Islet precursor cell (in vitro differentiated cells): ENCODE measurements at regions not wholly inside any gene's neighbourhood (a gene's known extent, or its start where the extent isn't known, plus 50 kb on each side); places are given as distances from the start of the nearest gene placed in this dataset.

Experiments used
- DNase-seq: peaks from one replicate; pipeline ENCODE4 v3.0.0-alpha.2; 2018

DNA sequence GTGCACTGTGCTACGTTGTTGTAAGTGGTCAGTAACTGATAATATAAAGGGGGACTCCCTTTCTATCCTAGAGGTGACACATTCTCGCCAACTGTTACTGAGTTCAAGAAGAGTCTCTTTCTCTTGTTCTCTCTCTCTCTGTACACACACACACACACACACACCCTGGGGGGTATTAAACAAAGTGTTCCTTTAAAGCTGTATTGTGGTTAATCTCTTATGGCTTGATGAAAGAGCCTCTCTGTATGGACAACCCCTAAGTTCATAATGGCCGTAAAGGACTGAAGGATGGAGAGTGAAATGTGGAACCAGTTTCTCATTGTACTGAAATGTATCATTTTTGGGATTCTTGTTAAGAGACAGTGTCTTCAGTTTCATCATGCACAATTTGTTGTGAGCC, 145.2 kb upstream of the BMPER start:
- DNase-seq: no peak

DNA sequence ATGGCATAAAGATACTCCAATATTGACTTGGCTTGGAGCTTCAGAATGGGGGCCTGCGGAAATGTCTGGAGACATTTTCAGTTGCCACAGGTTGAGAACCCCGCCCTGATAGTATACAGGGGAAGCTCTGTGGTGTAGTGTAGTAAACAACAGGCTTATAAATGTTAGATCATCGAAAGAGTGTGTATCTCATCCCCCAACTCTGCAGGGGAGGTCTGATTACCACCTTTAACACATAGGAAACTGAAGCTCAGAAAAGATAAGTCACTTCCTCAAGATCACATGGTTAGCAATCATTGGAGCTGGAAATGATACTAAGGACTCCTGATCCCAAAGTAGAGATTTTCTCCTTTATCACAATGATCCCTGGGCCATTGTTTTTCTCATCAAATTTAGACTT, 144.5 kb upstream of the BMPER start:
- DNase-seq: no peak

DNA sequence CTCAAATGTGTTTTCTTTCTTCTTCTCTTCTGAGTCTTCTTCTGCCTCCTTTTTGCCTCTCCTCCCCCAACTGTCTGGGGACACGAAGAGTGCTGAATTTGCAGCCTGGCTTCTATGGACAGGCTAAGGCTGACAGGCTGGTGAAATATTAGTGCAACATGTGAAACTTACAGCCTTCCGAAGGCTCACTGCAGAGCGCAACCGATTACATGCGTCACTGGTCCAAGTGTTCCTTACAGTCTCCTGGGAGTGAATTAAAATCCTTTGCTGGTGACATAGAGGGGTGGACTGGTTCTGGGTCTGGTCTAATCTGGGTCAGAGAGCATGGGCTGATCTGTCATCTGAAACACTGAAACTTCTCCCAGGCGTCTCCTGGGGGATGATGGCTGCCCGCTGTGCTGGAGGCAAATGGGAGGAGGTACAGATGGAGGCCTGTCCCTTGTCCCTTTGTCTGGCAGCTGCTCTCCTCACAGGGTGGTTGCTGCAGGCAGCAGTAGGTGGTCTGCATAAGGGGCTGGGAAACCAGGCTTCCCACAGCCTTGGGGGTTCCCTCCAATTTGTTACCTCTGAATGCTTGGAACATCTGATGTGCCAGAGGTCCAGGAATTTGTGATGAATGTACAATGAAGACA, 143.8 kb upstream of the BMPER start:
- no peak for DNase-seq

DNA sequence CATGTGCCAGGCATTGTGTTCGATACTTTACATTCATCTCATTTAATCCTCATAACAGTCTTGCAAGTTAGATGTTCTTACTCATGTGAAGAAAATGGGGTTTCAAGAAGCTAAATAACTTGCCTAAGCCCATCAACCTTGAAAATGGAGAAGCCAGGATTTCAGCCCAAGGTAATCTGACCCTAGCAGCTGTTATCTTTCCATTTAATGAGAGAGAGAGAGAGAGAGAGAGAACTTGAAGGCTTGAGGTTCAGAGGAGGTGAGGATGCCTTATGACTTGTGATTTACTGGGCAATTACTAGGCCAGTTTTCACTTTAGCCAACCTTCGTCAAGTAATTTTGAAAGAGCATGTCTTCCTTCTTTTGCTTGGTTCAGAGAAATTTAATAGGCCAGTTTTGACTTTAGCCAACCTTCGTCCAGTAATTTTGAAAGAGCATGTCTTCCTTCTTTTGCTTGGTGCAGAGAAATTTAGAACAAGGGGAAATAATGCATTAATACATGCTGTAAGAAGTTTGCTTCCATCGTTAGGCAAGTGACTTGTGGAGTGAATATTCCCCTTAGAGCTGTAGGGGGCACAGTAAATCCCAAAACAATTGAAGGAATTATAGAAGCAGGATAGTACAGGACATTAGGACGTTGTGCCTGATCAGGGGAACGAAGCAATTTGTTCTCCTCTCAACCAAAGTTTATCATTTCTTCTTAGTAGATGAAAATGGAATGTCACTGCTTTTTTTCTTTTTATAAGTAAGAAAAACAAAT, 143.0 kb upstream of the BMPER start:
- no peak for DNase-seq

DNA sequence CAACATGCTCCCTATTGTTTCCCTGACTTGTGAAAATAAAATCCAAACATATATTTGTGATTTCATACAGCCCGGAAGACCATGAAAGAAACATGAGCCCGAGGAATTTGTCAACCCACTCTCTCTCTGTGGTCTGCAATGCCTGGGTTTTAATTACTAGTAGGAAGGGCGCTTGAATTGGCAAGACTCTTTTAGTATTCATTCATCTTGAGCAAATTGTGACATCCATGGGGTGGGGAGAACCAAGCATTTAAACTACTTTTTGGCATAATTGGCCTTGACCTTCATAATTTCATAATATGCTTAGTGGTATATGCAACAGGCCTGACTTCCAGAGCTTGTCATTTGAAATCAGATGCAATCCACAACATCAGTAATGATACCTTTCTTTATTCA, 142.4 kb upstream of the BMPER start:
- DNase-seq: no peak

DNA sequence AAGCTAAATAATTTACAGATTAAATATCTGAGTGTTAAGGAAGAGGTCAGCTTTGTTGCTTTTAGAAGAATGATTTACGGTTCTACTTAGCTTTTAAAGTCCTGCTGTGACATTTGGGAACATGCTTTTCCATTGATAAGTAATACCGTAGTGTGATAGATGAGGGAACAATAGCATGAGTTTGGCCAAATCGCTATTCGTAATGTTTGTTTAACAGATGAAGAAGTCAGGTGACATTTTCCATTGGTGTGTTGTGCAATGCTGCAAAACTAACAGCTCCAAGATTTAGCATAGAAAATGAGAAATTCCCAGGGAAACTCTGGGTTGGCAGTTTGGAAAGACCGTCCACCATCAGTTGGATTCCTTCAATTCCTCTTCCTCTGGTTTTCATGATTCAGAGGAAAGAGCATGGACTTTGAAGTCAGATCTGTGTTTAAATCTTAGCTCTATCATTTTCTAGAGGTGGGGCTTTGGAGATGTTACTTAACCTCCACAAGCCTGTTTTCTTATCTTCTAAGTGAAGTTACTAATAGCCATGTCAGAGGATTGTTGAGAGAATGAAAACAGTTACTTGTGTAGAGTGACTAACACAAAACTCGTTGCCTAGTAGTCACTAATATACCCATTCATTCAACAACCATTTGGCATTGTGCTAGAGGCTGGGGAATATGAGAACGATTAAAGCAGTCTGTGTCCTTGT, 140.4 kb upstream of the BMPER start:
- DNase-seq: no peak

DNA sequence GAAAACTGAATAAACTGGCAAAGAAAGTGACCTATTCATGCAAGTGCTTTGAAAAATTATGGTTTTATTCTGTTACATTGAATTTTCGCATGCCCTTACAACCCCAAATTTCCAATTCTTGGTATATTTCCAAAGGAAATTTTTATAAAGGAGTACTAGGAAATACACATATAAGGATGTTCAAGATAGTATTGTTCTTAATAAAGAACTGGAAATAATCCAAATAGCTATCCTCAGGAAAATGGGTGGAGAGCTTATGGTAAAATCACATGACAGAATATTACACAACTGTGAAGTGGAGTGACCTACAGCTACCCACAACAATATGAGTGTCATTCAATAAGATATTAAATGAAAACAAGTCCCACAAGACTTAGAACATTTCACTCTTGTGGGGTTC, 138.9 kb upstream of the BMPER start:
- no peak for DNase-seq

DNA sequence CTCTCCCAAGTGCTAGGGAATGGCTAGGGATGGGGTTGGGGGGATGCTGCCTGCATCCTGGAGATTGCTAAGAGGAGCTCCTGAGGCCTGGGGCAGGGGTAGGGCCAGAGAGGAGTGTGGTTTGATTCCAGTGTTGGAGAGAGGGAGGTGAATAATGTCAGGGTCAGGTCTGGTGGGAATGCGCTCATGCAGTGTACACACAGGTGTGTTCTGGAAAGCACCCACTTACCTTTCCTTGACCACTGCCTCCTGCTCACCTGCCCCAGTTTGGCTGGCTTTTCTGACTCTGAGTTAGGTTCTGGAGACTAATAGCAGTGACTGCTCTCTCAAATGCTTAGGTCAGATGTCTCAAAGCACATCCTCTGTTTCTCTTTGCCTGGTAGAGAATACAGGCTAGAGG, 135.4 kb upstream of the BMPER start:
- DNase-seq: no peak

DNA sequence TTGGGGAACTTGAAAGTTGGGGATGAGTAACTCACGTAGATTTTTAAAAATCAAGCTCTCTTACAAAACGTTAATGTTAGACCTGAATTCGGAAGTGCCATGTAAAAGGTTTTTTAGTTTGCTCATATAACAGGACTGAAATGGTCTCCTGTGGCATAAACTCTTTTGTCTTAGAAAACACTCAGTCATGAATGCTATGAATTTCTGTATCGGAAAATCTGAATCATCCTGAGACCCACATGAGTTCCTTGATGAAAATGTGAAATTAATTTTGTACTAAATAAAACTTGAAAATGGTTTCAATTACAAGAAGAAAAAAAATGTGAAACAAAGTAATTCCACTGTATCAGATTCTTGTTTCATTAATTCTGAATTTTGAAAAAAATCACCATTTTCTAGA, 134.8 kb upstream of the BMPER start:
- no peak for DNase-seq

DNA sequence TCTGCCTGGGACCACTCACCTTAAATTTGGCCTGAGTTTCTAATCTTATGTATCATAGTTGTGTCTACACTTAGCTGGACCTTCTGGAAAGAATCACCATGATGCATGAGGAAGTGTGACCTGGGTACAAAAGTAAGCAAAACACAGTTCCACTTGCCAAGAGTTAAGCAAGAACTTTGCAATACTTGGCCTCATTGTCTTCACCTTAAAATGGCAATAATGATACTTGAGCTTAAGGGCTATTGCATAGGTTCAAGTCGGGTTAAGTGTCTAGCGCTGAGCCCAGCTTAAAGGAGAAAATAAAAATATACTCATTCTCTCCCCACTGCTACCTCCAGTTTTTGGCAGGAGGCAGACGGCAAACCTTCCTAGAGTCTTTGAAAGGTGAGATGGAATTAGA, 133.9 kb upstream of the BMPER start:
- DNase-seq: no peak

DNA sequence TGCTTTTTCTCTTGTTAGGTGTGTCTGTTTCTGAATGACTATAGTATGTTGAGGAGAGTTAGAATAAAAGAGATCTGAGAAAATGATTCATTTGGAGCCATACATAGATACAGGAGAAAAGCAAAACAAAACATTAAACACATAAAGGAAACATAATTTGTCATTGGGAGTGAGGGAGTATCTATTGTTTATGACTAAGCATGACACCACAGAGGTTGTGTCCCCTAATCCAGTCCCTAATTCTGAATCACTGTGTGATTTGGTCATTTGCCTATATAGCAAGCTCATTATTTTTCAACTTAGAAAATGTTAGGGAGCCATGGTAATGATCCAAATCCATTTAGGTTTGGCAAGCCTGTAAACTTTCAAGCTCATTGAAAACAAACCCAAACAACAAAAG, 132.3 kb upstream of the BMPER start:
- DNase-seq: no peak

DNA sequence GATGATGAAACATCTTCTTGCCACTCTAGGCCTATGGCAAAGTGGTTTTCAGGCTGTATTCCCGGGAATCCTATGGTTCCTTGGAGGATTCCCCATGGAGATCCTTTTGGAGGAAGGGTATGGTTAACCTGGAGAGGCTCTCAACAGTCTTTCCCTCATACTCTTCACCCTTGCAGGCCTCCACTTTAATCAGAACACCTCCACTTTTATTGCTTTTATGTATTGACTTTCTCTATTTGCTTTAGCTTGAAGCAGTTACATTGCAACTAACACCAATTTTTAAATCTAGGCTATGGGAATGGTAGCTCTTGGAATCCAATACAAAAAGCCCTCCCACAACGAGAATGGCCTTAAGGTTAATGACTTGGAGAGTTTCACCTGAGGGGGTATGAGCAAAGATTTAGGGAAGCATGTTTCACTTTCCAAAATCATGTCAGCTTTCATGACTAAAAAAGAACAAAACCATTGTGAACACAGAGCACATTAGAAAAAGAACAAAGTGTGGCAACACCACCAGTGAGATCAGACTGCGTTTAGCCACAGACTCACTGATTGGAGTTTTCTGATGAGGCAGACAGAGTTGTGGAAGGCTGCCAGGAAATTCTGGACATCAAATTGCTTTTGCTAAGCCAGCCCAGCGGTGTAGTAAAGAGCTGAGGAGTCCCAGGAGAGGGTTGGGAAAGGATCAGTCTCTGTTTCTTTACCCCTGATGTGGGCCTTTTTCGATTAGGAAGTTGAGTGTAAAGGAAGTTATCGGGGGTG, 130.4 kb upstream of the BMPER start:
- DNase-seq: peak; percentile 37

DNA sequence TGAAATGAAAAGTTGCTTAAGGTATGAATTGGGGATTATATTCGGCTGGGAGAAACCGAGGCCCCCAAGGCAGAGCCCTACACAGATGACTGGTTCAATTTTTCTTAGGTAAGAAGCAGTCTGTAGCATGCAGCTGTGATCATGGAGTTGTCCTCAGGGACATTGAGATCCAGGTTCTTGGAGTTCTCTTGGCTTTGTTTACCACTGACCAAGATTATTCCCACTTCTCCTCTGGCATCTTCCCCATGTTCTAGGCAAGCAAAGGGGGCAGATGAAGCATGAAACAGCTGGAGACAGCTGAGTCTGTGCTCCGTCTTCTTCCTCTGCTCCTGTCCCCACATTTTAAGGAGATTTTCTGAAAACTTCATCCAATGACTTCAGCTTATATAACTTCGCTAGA, 129.5 kb upstream of the BMPER start:
- no peak for DNase-seq

DNA sequence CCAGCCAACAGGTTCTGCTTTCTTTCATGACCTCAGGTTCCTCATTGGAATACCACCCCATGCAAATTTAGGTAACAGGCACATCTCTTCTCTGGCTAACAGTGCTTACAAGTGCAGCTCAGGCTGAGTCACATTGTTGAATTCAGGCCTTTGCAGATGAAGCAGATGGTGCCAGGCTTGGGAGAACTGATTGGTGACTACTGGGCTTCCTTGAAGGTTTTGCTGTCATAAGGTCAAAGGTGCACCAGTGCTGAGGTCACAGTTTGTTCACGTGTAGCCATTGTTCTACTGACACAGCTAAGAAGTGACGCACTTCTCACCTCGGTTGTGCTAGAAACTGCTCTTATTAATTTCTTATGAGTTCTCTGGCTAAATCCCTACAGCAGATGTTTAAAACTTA, 128.6 kb upstream of the BMPER start:
- no peak for DNase-seq

DNA sequence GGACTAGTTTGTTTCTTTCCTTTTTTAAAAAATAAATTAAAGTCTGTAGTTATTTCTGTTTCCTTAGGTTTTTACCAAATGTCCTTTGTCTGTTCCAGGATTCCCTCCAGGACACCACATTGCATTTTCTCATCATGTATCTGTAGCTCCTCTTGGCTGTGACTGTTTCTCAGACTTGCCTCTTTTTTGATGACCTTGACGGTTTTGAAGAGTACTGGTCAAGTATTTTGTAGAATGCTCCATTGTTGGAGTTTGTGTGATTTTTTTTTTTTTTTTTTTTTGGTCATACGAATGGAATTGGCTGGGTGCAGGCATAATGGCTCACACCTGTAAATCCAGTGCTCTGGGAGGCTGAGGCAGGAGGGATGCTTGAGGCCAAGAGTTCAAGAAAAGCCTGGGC, 127.1 kb upstream of the BMPER start:
- DNase-seq: no peak

DNA sequence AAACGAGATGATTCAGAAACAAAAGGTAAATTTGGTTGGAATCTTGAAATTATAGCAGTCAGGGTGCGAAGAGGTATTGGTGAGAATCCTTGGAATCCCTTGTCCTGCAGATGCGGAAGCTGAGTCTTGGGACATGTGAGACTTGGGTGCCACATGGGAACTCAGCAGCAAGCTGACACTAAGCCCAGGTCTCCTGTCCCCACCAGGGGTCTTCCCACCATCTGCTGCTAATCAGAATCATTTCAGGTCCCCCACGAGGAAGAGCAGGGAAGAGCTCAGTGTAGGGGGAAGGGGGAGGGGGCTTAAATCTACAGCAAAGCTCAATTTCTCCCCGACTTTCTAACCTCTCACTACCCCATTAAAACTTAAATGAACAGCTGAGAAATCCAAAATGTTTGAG, 126.1 kb upstream of the BMPER start:
- no peak for DNase-seq

DNA sequence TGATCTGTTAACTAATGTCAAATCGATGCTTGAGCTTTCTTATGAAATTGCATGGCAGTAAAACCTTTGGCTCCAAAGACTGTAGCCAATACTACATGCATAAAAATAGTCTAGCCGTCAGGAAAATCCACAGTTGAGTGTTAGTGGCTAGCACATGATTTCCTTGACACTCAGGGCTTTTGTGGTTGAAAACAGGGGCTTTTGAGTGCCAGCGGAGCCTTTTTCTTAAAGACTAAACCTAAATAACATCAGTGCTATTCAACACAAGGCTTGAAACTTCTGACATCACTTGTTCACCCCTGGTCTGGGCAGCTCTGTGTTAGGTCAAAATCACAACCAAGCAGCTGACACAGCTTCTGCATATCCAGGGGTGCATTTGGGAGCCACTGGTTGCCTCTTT, 124.2 kb upstream of the BMPER start:
- DNase-seq: no peak

DNA sequence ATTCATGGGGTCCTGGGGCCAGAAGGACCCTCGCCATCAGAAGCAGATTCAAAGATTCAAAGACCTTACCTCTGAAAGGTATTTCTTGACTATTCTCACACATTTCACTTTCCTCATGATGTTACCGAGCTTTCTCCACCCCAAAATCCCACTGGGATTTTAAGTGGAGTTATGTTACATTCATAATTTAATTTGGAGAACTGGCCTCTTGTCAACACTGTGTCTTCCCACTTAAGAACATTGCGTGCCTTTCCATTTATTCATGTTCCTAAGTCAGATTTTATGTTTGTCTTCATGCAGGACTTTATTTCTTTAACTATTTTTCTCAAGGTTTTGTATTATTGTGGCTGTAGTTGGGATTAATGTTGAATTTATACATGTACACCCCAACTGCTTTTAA, 123.5 kb upstream of the BMPER start:
- DNase-seq: no peak

DNA sequence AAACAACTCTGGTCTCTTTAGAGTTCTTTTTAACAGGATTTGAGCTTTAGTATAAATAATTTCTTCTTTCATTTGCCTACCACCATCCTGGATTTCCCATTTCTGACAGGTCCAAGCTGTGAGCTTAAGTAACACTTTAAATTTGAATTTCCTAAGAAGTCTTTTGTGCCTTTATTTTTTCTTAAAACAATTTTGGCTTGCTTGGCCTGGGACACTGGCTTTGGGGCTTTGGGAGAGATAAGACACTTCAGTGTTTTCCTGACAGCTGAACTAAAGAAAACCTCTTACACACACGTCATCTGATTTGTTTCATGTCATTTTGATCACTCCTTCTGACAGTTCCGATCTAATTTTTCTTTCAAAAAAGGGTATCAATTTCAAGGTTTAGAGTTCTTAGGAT, 121.3 kb upstream of the BMPER start:
- DNase-seq: no peak

DNA sequence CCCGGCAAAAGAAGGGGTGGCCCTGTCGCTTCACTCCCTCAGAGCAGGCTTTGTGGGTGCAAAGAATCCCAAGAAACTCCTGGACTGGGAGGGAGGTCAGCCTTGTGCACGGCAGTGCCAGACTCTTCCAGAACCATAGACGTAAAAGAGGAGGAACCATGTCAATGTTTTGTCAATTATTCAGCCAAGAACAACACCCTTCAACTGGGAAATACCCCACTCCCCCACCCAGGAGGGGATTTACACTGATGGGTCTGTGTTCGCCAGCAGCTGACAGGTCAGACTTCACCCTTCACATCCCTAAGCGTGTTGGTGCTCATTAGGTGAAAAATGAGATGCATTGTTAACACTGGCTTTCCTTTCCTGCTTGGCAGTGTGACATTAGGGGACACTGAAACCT, 116.8 kb upstream of the BMPER start:
- DNase-seq: peak; percentile 17

DNA sequence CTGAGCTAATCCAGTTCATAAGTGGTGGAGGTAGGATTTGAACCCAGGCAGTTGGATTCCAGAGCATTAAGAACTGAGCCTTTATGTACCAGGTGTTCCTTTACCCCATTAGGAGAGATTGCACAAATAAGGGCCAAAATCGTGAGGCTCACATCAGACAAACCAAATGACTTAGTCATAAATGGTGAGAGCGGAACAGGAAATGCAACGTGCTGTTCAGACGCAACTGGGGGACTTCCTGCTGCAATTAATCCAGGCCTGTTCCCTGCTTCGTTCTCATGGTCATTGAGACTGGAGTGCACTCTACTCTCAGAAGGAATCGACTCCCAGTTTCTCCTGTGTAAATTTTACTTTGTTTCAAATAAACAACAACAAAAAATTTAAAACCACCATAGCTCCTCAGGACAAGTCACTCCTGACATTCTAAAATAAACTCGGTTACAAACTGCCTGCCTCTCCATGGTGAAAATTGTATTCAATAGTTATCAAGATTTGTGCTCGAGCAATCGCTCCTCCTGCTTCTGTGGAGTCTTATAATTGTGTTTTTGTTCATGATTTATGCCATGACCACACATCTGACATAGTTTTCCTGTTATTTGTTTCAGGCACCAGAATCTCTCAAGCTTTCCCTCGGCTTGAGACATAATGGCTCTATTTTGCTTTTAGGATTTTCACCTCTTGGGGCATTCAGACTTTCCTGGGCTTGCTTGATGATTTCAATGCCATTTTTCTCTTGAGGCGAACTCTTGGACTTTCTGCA, 115.3 kb upstream of the BMPER start:
- DNase-seq: peak; percentile 74

DNA sequence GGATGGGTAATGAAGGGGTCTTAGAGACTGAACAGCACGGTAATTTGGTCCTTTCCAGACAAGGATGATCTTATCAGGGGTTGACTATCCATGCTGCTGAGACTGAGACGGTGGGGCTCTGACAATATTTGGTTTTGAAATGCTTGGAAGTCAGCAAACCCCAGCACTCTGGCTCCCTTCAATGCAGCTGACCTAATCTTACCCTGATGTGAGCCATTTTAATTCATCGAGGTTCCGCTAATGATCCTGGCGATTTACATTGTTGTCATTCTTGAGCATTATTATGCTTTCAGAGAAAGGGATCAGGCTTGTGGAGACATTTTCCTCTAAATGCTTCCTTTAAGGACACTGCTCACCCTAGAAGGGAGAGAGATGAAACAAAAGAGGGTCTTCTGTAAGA, 114.6 kb upstream of the BMPER start:
- peak; percentile 92 for DNase-seq

DNA sequence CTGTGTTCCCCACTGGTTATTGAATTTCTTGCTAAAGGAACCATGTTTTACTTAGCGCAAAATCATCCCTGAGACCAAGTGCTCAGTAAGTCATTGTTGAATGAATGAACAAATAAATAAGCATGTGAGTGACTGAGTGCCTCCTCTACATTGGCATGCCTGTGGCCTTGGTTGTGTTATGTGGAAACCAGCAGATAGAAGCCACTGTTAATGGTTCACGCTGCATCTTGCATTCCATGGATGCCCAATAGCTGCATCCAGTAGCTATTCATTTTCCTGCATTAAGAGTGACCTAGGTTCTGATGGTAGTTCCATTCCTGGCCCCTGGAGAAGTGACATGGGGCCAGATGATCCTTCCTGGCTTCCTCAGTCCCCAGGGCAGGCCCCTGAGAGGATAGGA, 113.3 kb upstream of the BMPER start:
- peak; percentile 38 for DNase-seq
